ENCODE measurements at regions not wholly inside any gene's neighbourhood (a gene's known extent, or its start where the extent isn't known, plus 50 kb on each side); places are given as distances from the start of the nearest gene placed in this dataset.

DNA sequence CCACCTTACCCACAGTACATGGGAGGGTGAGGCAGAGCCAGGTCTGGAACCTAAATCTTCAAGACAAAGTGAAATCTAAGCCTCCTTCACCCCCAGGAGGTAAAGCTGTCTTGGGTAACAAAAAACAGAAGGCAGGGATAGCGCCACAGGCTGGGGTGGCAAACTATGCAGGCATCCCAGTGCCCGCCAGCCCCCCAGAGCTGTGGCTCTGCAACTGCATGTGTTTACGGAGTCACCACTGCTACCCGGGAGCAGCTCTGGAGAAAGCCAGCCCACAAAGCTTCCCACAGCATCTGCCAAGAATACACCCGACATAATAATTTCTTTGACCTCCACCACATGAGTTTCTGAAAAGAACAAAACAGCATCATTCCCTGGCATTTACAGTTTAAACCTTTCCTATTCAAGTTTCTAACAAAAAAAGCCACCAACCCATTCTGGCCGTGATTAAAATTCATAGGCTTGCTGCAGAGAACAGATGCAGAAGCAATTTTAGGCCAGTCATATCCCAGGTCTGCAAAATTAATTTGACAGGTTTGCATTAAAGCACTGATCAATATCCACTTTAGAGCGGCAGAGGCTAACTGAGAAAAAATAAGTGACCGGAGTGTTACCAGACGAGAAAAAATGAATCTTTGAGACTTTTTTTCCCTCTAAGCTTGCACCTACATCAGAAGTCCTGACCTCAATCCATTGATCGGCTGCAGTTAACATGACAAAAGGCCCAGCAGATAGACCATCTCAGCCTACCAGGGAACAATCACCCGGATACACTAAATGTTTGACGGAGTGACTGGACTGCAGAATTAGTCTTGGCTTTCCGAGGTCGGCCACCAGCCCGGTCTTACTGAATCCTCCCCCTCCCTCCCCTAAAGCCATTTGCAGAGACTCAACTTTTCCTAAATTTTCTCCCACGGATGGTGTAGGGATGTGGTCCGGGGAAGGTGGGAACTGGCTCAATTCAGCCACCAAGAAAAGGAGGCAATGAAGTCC is 309.6 kb upstream of the SKOR2 start:
- TF ChIP-seq, protein P1, sequence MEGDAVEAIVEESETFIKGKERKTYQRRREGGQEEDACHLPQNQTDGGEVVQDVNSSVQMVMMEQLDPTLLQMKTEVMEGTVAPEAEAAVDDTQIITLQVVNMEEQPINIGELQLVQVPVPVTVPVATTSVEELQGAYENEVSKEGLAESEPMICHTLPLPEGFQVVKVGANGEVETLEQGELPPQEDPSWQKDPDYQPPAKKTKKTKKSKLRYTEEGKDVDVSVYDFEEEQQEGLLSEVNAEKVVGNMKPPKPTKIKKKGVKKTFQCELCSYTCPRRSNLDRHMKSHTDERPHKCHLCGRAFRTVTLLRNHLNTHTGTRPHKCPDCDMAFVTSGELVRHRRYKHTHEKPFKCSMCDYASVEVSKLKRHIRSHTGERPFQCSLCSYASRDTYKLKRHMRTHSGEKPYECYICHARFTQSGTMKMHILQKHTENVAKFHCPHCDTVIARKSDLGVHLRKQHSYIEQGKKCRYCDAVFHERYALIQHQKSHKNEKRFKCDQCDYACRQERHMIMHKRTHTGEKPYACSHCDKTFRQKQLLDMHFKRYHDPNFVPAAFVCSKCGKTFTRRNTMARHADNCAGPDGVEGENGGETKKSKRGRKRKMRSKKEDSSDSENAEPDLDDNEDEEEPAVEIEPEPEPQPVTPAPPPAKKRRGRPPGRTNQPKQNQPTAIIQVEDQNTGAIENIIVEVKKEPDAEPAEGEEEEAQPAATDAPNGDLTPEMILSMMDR (IDR thresholded peaks at IDR 0.05; ENCODE audit: insufficient read depth, low read depth, low read length), result no peak
- no peak overlapping the region for H3K4me3 ChIP-seq (ENCODE audit: low read depth, low read length)
- DNase-seq (ENCODE audit: low read depth), result no peak

DNA sequence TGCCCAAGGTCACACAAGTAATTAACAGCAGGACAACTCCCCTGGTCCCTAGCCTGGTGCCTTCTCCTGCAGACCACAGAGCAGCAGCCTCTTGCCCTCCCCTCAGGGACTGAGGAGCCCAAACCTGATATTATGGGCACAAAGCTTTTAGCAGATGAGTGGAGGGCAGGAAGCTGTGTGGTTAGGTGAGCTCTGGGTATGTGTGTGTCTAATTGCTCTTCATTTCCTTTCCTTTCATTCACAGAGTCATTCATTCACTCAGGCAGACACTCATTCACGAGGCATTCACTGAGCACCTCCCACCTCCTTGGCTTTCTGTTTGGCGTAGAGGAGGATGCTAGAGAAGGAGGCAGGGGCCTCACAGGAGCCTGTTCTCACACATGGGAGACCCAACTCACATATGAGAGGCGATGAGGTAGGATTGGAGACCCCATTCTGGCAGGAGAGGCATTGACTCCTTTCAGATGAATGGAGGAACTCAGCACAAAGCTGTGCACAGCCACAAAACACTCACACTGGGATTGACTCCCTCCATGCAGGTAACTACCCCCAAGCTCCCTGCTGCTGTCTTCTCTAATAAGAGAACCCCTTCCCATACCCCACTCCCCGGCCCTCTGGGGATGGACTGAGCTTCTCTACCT is 306.8 kb upstream of the SKOR2 start:
- no peak overlapping the region for H3K4me3 ChIP-seq (ENCODE audit: low read depth, low read length)
- TF ChIP-seq, protein P1 (IDR thresholded peaks at IDR 0.05; ENCODE audit: insufficient read depth, low read depth, low read length), result no peak
- DNase-seq (ENCODE audit: low read depth), result no peak

DNA sequence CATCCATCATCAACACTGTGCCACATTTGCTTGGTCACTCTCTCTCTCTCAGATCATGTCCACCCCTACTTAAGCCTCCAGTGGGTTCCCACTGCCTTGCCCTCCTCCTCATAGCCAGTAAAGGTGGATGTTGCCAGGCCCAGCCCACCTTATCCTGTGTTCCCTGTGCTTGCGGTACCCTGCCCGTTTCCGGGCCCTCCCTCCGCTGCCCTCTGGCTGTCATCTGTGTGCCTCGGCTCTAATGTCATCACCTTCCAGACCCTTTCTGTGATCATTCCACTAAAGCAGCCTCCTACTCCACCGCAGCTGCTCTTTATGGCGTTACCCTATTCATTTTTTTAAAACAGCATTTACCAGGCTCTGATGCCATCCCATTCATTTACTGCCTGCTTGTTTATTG is 305.7 kb upstream of the SKOR2 start:
- DNase-seq (ENCODE audit: low read depth), result no peak
- TF ChIP-seq, protein P1 (IDR thresholded peaks at IDR 0.05; ENCODE audit: insufficient read depth, low read depth, low read length), result no peak
- no peak overlapping the region for H3K4me3 ChIP-seq (ENCODE audit: low read depth, low read length)

DNA sequence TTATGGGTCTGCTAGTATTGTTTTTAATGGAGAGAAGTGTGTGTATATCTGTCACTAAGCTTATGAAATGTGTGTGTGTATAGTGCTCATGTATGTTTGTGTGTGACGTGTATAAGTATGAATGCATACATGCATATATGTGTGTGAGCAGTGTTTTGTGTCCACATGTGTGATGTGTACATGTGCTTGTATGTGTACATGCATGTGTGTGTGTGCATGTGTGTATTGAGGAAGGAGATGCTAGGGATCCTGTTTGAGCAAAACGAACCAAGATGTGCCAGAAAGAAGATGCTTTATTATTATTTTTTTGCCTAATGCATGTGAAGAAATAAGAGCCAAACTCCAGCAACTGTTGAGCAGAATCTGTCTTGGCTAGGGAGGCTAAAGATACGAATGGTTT is 301.3 kb upstream of the SKOR2 start:
- no peak for DNase-seq (ENCODE audit: low read depth)
- no peak overlapping the region for H3K4me3 ChIP-seq (ENCODE audit: low read depth, low read length)
- TF ChIP-seq, protein P1 (IDR thresholded peaks at IDR 0.05; ENCODE audit: insufficient read depth, low read depth, low read length), result no peak

DNA sequence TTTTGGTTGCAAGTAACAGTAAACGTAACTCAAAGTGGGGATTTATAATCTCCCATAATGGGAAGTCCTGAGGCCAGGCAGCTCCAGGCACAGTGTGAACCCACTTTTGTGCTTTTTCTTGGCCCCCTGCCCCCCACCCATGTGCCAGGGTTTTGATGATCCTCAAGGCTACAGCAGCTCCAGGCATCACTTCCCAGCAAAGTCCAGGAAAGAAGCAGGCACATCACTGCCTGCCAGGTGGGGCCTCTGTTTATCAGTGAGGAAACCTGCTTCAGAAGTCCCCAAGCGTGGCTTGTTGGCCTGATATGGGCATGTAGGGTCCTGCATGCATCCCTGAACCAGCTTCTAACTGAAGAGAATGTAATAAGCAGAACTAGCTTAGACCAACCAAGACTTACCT is 299.2 kb upstream of the SKOR2 start:
- H3K4me3 ChIP-seq (ENCODE audit: low read depth, low read length), result no peak overlapping the region
- TF ChIP-seq, protein P1 (IDR thresholded peaks at IDR 0.05; ENCODE audit: insufficient read depth, low read depth, low read length), result no peak
- no peak for DNase-seq (ENCODE audit: low read depth)

DNA sequence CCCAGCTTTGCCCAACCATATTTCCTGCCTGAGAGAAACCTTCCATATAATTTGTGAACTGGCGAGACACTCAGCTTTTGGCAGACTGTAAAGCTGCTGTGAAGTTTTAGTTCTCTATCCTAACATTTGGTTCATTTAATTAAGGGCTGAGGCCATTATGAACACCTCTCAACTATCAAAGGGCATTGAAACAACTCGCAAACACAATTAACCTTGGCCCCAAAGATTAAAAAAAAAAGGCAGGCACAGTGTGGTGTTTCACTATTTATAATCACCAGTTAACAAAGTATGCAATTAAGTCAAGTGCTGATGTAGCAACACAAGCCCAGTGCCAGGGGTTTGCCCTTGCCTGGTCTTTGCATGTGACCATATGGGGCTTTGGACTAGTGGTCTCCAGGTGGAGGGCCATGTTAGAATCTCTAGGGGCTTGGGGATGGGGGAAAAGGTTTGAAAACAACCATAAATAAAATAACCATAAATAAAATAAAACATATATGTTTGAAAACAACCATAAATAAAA is 297.6 kb upstream of the SKOR2 start:
- H3K4me3 ChIP-seq (ENCODE audit: low read depth, low read length), result no peak overlapping the region
- TF ChIP-seq, protein P1 (IDR thresholded peaks at IDR 0.05; ENCODE audit: insufficient read depth, low read depth, low read length), result no peak
- DNase-seq (ENCODE audit: low read depth), result no peak
